ENCODE measurements at regions not wholly inside any gene's neighbourhood (a gene's known extent, or its start where the extent isn't known, plus 50 kb on each side); places are given as distances from the start of the nearest gene placed in this dataset.
"Not testable (repeated sequence)": the region's sequence is repeated elsewhere in the genome, so short reads cannot be mapped to it uniquely, and the experiment has no call there.

DNA sequence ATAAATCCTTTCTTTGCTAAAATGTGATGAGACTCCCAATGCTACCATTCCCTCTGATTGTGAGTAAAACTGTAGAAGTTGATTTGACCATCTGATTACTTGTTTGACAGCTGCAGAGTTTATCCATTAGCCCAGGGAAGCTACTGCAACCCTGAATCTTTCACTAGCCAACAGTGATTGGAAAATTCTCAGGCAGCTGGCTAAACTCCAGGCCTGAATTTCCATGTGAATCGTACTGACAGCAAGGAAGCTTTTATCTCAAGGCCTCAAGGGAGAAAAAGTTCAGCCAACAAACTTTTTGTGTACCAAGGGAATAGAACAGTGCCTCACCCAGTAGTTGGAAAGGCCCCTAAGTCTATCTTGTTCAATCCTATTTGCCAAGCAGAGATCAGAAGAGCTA is 246.7 kb upstream of the TRPM3 start:
- no peak for DNase-seq (ENCODE audit: low read depth in 2 of 3, low spot score in 1 of 3)

GRCh38 chr9:71364186-71364955 is 242.9 kb upstream of the TRPM3 start:
- DNase-seq (ENCODE audit: low read depth in 2 of 3, low spot score in 1 of 3): no peak

DNA sequence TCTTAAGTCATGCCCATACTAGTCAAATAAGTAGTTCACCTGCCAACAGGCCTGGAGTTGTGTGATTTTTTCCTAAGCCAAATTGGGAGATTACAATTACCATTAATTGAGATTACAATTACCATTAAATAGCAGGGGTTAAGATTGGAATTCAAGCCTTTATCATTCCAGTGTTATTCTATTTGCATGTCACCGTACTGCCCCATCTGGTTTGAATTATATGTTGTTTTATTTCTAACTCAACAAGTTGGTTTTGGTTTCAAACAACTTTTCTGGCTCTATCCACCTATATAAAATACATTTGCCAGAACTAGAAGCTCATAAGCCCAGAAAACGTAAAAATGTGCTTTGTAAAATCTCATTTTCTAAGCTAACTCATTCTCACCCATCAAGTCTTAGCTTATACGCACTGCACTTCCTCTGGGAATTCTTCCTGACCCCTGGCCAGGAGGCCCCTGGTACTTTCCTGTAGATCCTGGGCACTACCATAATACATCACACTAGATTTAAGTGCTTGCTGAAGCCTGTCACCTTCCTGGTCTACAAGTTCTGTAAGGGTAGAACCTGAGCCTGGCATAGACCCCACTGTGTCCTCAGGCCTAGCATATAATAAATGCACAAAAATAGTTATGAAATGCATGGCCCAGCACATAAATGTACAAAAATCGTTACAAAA is 242.0 kb upstream of the TRPM3 start:
- no peak for DNase-seq (ENCODE audit: low read depth in 2 of 3, low spot score in 1 of 3)

GRCh38 chr9:71361357-71361756 is 239.9 kb upstream of the TRPM3 start:
- no peak for DNase-seq (ENCODE audit: low read depth in 2 of 3, low spot score in 1 of 3)

GRCh38 chr9:71357346-71357745 is 235.9 kb upstream of the TRPM3 start:
- DNase-seq (ENCODE audit: low read depth in 2 of 3, low spot score in 1 of 3): no peak

- no peak for DNase-seq (ENCODE audit: low read depth in 2 of 3, low spot score in 1 of 3)
Observed at GRCh38 chr9:71355884-71356283, 234.5 kb upstream of the TRPM3 start.

DNA sequence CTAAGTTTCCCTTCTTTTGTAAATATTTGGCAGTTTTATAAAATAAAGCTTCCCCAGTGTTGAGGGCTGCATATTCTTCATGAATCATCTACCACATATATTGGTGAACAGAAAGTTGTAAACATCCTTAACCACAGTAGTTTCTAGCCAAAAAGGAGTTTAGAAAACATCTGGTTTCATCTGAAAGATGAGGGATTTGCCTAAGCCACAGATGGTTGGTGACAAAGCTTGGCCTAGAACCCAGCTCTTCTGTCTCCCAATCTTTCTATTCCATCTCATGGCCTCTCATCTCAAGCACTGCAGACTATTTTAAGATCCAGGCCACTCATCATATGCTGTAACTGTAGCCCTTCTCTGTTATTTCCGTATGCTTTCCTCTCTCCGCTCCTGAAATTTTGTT is 232.3 kb upstream of the TRPM3 start:
- no peak for DNase-seq (ENCODE audit: low read depth in 2 of 3, low spot score in 1 of 3)

DNA sequence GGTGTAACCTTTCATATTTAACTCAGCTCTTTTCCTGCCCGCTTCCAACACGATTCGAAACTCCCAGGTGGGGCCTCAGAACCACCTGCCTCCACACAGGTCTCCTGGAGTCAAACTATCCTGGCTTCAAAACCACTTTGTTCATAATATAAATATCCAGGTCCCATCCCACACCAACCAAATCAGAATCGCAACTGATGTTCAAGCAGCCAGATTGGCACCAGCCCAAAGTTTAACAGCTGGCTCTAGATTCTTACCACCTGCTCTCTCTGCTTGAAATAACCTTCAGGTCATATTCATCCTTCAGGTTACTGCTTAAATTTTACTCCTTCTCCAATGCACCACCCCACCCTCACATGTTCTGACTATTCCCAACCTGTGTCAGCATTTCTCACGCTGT is 231.4 kb upstream of the TRPM3 start:
- no peak for DNase-seq (ENCODE audit: low read depth in 2 of 3, low spot score in 1 of 3)

- DNase-seq (ENCODE audit: low read depth in 2 of 3, low spot score in 1 of 3): no peak
Observed at GRCh38 chr9:71349218-71349617, 227.8 kb upstream of the TRPM3 start.

GRCh38 chr9:71333321-71333720 is 211.9 kb upstream of the TRPM3 start:
- DNase-seq (ENCODE audit: low read depth in 2 of 3, low spot score in 1 of 3): no peak

GRCh38 chr9:71331603-71332002 is 210.2 kb upstream of the TRPM3 start:
- DNase-seq (ENCODE audit: low read depth in 2 of 3, low spot score in 1 of 3): no peak

DNA sequence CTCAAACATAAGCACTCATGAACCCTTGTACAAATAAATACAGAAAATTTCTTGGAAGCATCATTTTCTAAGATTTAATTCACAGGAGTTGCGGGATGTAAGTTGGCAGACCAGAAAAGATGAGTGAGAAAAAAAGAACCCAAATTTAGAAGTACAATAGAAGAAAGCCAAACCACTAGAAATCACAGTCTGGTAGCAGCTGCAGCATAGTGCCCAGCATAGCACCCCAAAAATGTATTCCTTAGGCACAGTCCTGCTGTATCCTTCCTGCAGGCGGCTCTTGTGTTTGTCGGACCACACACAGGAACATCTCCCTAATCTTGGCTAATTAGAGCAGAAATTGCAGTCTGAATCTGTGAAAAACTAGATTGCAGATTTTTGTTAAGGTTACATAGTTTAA is 208.5 kb upstream of the TRPM3 start:
- DNase-seq (ENCODE audit: low read depth in 2 of 3, low spot score in 1 of 3): no peak

DNA sequence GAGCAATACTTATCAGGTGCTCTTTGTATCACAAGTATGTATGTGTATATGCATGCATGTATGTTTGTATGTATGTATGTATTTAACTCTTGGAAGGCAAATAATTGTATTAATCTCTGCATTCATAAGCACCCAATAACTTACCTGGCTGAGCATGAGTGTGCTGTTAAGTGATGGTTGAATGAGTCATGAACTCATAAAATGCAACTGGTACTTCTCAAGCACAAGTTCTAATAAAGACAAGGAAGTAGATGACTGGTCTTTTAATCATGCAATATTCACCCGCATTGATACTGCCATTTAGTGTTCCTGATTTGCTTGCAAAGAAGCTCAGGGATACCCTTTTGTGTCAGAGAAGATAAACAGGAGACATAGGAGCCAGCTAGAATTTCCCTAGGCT is 204.9 kb upstream of the TRPM3 start:
- no peak for DNase-seq (ENCODE audit: low read depth in 2 of 3, low spot score in 1 of 3)

DNA sequence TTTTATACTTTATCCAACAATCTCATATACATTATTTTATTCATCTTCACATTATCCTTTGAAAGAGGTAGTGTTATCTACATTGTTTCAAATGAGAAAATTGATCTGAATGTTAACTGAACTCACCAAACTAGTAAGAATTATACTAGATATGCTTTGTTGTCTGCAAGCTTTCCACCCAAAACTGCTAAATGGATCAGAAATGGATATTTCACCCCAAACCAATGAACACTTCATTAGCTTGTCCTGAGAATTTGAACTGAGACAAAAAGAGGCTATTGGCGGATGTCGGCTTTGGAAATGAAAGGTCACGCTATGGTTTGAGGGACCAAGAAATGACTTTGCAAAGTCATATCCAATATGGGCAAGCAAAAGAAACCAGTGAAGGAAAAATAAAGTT is 201.9 kb upstream of the TRPM3 start:
- no peak for DNase-seq (ENCODE audit: low read depth in 2 of 3, low spot score in 1 of 3)

- no peak for DNase-seq (ENCODE audit: low read depth in 2 of 3, low spot score in 1 of 3)
Observed at GRCh38 chr9:71322311-71322710, 200.9 kb upstream of the TRPM3 start.

GRCh38 chr9:71308454-71308853 is 187.0 kb upstream of the TRPM3 start:
- no peak for DNase-seq (ENCODE audit: low read depth in 2 of 3, low spot score in 1 of 3)

GRCh38 chr9:71306134-71306533 is 184.7 kb upstream of the TRPM3 start:
- no peak for DNase-seq (ENCODE audit: low read depth in 2 of 3, low spot score in 1 of 3)

- no peak for DNase-seq (ENCODE audit: low read depth in 2 of 3, low spot score in 1 of 3)
Observed at GRCh38 chr9:71303351-71303750, 181.9 kb upstream of the TRPM3 start.

GRCh38 chr9:71302776-71303175 is 181.4 kb upstream of the TRPM3 start:
- no peak for DNase-seq (ENCODE audit: low read depth in 2 of 3, low spot score in 1 of 3)

GRCh38 chr9:71295928-71296327 is 174.5 kb upstream of the TRPM3 start:
- no peak for DNase-seq (ENCODE audit: low read depth in 2 of 3, low spot score in 1 of 3)

DNA sequence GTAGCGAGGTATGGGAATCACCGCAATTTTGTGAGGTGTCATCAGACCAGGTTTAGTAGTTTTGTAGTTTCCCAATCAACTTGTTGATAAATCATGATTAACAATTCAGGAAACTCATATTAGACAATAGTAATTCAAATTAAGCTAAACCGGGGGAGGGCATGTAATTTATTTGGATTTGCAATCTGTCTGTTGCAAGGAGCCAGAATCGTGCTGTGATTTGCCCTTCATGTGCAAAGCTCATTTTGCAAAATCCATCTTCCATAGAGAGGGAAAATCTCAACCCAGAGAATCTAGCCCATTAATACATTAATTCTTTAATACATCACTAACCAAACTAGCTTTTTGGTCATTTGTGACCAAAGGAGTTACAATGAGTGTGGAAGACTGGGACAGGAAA is 164.7 kb upstream of the TRPM3 start:
- DNase-seq (ENCODE audit: low read depth in 2 of 3, low spot score in 1 of 3): no peak

GRCh38 chr9:71285191-71285656 is 163.8 kb upstream of the TRPM3 start:
- peak in 2 of 3 donors; percentile 3 to 48 for DNase-seq (ENCODE audit: low read depth in 2 of 3, low spot score in 1 of 3)

GRCh38 chr9:71282116-71282515 is 160.7 kb upstream of the TRPM3 start:
- DNase-seq (ENCODE audit: low read depth in 2 of 3, low spot score in 1 of 3): not testable (repeated sequence)

All from stimulated activated CD4-positive, alpha-beta T cell treated with anti-CD3 and anti-CD28 coated beads, Interleukin-12 subunit alpha, Interleukin-12 subunit beta, amount 100 ng/mL, for 48 hours (primary cell).